Right kidney (tissue), 1 donor: ENCODE measurements at regions not wholly inside any gene's neighbourhood (a gene's known extent, or its start where the extent isn't known, plus 50 kb on each side); places are given as distances from the start of the nearest gene placed in this dataset.
"Not testable (repeated sequence)": the region's sequence is repeated elsewhere in the genome, so short reads cannot be mapped to it uniquely, and the experiment has no call there.

Source experiments
- DNase-seq: peaks from one replicate; pipeline ENCODE4 v3.0.0-alpha.2; 2016

DNA sequence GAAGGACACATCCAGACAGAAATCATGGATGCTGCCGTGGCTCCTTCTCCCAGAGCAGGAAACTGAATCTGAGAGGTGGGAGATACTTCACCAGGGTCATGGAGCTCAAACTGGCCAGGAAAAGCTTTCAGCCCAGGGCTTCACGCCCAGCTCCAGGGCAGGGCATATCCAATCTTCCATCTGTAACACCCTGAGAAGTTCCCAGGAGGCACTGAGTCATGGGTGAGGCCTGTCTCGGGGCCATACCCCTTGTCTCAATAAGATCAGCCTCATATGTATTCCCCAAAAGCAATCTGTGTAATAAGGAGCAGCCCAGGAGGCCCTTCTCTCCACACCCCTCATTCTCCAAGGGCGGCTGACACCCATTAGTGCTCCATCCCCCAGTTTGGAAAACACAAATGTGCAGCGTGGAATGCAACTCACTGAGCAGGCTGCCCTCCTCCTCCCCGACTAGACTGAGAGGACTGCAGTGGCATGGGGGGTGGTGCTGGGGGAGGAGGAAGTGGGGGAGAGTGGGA is 439.3 kb upstream of the SULF2 start:
- DNase-seq, result no peak

DNA sequence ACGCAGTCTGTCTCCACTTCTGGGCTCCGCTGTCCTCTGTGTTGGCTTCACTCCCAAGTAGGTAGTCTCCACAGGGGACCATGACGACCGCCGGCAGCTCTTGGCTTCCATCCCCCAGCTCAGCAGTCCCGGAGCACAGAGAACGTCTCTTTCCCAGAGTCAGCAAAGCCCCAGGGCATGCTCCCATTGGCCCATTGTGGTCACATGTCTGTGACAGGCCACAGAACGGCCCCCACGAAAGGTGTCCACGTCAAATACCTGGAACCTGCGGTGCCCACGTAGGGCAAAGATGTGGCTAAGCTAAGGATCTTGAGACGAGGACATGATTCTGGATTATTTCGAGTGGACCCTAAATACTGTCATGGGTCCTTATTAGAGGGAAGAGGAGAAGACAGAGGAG is 438.4 kb upstream of the SULF2 start:
- no peak for DNase-seq

DNA sequence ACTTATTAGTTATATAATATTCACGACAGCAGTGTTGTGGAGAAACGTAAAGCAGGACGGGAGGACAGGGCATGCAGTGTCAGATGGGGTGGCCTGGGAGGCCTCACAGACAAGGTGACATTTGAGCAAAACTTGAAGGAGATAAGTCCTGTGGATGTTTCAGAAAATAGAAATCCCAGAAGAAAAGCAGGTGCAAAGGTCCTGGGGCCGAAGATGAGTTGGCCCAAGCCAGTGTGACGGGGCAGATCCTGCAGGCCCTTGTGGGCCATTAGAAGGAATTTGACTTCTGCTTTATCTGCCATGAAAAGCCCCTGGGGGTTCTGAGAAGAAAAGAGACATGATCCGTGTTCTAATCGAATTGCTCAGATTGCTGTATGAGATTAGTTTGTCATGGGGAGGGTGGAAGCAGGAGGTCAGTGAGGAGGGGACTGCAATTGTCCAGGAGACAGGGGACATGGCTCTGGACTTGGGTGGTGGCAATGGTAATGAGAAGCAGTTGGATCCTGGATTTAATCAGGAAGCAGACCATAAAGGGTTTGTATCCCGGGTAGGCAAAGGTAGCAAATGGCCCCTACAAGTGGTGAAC is 437.4 kb upstream of the SULF2 start:
- no peak for DNase-seq

DNA sequence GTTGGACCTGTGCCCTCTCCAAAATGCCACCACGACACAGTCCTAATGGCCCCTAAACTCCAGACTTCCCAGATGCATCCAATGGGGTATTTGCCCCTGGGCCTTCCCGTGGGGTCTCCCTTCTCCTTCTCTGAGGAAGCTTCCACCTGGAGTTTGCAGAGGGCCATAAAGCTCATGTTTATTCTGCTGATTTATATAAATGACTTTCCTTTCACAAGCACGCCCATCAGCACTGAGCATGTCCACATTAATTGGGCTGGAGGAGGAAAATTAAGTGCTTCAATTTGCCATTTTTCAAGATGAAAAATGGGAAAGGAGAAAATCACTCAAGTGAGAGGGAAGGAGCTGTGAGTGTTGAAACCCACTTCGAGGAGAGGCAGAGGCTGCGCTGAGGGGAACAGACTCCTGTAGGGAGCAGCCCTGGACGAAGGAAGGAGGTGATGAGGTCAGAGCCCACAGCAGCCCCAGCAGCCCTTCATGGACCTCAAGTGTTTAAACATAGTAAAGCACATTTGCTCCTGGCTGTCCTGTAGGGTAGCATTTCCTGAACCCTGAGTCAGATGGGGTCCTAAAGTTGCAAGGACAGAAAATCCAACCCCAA is 434.9 kb upstream of the SULF2 start:
- DNase-seq, result no peak

DNA sequence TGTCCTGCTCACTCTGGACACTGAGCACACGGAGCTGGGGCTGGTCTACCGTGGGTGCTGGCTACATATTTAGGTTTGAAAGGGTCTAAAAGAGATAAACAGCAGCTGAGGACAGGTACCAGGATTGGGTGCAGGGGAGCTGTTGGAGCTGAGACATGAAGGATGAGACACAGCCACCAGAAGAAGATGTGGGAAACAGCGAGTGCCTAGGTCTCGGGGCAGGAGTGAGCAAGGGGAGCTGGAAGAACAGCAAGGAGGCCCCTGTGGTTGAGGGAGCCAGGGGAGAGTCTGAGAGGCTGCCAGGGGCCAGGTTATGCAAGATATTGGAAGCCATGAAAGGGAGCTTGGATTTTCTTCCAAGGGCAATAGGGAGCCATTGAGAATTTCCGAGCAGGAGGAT is 434.0 kb upstream of the SULF2 start:
- no peak for DNase-seq

DNA sequence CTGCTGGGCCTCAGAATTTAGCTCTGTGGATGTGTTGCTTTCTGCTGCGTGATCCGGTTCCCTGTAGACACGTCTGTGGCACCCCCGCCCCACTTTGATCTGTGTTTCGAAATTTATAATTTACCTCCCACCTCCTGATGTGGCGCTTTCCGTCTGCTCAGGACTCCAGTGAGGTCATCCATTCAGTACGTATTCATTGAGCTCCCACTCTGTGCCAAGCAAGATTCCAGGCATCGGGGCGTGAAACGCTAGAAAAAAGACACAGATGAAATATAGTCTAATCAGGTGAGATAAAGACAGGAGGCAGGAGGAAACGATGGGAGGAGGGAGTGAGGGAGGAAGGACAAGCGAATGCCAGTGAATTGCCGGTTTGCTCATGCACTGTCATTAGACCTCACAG is 431.9 kb upstream of the SULF2 start:
- no peak for DNase-seq

DNA sequence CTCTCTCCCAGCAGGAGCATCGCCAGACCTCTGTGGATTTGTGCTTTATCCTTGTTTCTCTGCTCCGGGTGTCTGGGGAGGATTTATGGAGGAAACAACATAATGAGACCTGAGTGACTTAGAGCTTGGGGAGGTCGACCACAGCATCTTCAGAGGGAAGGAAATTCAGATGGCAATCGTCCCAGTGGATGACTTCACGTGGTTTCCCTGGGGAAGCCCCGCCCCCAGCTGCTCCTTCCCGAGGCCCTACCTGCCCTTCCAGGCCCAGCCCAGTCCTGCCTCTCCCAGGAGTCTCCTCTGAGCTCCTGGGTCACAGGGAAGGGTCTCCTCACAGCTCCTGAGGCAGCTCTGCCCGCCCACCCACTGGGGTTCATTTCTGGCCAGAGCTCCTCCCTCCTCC is 430.3 kb upstream of the SULF2 start:
- DNase-seq, result no peak

DNA sequence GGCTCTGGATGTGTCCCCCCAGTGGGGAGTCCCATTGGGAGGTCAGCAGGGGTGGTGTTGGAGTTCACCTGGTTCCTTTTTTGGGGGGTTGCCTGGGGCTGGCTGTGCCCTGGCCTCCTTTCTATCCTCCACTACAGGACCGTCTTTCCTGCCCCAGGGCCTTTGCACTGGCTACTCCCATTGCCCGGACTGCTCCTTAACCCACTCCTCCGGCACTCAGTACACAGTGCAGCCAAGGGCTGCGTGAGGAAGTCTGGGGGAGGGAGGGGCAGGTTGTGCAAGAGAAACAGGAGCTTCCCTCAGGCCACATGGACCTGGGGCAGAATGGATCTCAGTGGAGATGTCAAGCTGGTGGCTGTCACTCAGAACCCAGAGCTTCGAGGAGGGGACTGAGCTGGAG is 429.3 kb upstream of the SULF2 start:
- no peak for DNase-seq

DNA sequence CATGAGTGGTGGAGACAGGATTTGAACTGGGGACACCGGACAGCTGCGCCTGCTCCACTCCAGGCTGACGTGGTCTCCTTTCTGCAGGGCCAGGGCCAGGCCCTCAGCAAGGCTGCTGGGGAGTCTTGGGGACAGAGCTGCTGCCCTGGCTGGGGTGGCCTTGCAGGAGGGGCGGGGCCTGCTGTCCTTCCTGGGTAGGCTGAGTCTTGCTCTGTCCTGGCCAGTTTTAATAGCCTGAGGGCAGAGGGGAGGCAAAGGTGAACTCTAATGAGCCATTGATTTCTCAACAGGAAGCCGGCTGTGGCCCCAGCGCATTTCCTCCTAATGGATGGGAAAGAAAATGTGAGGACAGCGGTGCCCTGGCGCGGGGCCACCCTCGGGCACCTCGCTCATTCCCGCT is 428.4 kb upstream of the SULF2 start:
- not testable (repeated sequence) for DNase-seq

DNA sequence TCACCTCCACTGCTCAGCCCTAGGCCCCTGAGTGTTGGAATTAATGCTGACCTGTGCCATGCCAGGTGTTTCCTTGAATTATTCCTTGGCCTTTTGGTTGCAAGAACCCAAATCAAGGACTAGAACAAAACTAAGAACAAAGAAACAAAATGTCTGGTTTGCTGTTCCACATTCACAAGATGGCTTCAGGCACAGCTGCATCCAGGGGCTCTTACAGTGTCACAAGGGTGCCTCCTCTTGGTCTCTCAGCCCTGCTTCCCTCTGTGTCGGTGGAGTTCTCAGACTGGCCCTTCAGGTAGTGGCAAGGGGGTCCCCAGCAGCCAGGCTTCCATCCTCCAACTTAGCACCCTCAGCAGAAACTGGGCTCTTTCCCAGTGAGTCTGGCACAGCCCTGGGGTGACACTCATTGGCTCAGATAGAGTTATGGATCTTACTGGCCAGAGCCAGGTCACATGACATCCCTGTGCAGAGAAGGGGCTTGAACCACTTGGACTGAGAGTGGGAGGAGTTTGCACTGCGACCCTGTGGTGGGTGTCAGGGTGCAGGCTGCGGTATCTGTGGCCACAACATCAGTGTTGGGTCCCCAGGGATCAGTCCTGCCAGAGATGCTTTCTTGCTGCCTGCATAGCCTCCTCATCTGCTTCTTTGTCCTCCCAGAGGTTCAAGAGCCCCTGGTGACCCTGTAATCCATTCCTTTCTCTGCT is 427.7 kb upstream of the SULF2 start:
- DNase-seq, result no peak

DNA sequence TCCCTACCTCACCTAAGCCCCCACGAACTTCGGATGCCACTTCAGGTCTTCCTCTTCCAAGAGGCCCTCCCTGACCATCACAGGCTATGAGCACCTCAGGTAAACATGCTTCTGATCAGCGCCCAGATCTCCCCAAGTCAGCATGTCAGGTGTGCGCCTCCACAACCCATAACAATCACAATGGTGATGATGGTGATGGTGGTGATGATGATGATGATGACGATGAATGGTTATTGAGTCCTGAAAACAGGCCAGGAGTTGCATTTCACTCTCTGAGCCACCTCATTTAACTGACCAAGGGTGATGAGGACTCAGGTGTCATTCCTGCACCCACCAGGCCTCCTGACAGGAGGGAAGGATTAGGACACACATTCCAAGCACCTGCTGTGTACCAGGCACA is 426.6 kb upstream of the SULF2 start:
- DNase-seq, result no peak

DNA sequence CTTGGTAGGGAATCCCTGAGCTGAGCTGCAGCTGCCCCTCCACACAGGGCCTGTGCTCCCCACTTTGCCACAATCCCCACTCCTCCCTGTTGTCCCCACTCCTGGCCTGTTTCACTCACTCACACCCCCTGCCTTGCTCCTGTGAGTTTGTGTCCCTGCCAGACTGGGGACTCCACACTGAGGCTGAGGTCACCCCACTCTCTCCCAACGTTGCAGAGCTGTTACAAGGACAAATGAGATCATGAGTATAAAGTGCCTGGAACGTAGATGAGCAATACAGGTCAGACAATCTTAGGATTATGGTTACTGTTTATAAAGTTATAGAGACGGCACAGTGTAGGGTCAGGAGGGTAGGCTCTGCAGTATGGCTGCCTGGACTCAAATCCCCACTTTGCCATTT is 426.0 kb upstream of the SULF2 start:
- DNase-seq, result no peak

DNA sequence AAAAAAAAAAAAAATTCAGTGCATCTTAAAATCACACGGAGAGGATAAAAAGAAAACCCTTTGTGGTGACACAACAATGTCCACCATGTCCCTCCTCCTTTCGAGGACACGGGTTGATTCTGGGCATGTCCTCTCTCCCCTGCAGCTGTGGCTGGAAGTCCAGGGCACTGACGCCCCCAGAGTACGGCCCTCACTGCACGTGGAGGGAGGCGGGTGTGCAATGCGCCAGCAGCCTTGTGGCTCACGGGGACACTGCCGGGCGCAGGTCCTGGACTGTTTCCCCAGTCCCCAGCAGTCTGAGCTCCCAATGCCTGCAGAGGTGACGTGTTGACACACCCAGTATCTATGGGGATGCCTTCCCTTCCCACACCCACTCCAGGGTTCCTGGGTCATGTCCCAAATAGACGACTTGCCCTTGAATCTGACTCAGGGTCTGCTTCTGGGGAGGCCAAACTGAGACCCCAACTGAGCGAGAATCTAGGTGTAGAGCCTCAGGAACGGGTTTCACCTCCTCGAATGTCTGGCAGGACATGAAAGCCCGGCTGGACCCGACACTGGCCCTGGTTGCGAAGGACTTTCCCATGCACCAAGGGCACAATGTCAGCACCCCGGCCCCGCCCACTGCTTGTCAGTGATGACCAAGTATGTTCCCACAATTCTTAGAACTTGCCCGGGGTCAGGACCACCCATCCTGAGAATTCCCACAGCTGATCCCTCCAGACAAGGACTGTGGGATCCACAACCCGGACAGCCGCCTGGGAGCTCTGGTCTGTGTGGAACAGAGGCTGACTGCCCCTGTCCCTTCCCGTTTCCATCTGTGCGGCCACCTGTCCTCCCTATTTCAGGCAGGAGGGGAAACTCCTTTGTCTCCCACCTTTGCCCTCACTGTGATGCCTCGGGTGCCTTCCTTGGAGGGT is 425.1 kb upstream of the SULF2 start:
- DNase-seq, result no peak

DNA sequence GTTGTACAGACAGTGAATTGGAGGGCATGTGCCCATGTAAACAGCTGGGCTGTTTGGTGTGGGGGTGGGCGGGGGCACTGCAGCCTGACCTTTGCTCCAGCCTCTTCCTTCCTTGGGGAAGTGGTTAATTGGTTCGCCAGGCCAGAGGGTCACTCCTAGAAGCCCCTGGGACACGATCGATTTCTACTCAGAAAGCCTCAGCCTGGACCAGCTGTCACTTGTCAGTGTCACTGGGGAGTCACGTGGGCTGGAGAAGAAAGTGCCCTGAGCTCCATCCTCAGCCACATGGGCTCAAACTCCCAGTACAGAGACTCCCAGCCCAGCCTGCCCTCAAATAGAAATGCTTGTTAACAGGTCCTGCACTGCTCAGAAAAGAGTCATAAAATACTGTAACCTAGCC is 423.8 kb upstream of the SULF2 start:
- no peak for DNase-seq

DNA sequence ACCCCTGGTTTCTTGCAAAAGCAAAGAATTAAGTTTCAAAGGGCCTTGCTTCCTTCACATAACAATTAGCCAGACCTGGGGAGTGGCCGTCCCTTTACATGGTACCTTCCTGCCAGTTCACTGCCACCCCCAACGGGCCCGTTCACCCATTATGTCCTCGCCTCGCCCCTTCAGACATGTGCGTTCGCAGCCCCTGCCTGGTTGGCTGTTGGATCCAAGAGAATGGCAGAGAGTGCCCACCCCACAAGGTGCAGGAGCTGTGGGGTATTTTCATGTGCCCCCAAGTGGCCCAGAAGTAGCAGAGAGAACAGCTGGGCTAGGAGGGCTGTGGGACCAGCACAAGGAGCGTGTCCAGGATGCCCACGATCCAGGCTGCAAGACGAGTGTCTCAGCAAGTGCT is 422.9 kb upstream of the SULF2 start:
- DNase-seq, result no peak

DNA sequence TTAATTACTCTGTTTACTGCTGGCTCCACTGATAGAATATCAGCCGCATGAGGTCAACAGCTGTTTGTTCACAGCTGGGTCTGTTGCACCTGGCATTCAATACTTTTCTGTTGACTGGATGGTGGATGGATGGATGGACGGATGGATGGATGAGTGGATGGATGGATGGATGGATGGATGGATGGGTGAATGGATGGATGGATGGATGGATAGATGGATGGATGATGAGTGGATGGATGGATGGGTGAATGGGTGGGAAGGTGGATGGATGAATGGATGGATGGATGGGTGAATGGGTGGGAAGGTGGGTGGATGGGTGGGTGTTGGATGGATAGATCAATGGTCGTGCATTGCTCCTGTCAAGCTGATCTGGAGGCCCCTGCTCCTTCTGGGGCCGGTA is 422.2 kb upstream of the SULF2 start:
- DNase-seq, result no peak

DNA sequence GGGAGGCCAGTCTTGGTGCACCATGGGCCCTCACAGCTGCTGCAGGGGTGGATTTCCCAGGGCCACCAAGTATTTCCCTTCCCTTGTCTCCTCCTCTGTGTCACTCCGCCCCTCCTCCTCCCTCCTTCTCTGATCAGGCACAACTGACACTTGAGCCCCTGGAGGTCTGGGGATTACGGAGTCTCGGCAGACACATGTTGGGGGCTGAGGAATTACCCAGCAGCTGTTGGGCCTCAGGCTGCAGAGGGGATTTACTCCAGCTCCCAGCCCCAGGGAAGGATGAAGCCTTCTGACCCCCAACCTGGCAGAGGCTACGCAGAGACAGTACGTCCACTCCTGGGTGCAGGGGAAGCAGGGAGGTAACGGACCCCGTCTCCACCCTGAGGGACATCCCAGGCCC is 420.5 kb upstream of the SULF2 start:
- DNase-seq, result no peak

DNA sequence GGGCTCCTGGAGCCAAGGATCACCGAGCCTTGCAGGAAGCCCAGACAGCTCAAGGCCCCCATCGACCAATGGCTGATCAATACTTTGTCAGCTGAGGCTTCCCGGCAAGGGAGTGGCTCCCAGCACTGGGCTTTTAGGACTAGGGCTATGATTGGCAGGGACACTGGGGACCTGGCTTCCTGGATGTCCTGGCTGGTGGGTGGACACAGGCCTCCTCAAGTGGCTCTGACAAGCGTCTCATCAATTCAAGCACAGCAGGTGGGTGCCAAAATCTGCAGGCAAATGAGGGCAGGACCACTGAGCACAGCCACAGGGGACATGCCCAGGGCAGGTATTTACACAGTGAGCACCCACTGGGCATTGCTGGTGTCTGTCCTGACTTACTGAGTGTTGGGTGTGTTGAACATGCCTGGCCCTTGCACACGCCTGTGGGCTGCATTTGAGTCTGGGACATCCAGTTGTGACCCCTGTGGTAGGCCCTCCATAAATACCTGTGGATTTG is 420.1 kb upstream of the SULF2 start:
- DNase-seq, result no peak

DNA sequence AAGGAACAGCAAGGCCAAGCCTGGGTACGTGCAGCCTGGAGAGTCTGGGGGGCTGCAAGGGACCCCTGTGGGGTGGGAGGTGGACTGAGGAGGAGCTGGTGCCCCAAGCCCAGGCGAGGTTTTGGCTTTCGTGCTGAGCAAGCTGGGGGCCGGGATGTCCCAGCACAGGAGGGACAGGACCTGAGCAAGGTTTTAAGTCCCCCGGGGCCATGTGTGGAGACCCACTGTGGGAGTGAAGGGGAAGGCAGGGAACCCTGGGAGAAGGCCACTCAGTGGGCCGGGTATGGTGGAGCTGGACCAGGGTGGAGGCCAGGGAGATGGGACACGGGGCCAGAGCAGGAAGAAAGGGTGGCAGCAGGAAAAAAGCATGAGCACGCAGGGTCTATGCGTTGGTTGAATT is 419.2 kb upstream of the SULF2 start:
- no peak for DNase-seq

DNA sequence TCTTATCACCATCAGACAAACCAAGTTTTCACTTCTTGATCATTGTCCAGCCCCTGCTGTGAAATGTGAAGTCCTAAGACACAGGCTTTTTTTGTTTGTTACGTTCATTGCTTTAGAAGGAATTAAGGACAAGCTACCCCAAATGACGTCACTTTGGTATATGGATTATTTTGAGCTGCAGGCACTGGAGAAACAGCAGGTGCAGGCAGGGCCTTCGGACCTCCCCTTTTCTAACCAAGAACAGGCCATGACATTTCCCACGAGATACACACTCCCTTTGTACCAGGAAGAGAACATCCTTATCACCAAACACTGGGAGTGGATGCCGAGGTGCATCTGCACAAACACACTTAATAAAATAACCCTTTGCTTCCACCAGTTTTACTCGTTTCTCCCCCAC is 418.0 kb upstream of the SULF2 start:
- no peak for DNase-seq

DNA sequence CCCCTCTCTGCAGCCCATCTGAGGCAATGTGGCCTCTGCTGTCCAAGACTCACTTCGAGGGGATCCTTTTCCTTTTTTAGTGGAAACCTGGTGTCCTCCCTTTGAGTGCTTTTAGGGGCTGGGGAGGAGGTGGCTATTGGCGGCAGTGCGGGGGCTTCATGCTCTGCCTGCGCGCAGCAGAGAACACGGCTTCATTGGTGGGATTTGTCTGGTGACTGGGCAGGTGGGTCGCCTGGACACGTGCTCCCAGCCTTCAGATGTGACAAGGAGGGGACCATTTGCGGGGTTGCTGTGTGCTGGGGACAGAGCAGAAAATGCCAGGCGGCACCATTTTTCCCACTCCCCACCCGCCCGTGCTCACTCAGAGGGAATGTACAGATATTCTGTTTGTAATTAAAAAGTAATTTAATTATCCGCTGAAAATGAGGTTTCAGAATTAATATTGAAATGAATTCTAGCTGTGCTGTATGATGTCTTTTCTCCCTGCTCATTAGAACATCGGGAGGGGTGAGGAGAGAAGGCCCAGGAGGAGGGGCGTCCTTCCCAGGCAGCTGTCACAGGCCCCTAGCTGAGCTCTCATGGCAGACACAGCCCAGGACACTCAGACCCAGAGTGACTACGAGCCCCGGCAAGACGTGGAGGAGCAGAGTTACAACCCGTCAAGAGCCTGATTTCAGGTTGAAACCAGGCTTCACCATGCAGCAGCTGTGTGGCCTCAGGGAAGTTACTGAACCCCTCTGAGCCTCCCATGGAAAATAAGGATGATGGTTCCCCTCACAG is 417.2 kb upstream of the SULF2 start:
- DNase-seq, result no peak

DNA sequence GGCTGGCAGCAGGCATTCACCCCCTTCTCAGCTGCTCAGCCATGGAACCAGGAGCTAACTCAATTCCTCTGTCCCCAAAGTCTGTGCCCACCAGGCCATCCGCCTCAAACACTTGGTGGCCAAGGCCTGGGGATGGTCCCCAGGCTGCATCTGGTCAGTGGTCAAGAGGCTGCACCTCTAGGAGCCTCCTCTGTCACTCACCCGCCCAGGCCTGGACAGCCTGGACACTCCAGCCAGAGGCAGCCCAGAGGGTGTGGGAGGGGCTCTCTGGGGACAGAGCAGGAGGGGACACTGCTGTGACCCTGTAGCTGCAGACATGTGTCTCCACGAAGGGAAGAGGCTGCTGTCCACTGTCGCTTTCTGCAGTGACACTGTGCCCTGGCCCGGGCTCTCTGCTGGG is 416.6 kb upstream of the SULF2 start:
- DNase-seq, result no peak
